PFSK-1 (cell line): ENCODE measurements at regions not wholly inside any gene's neighbourhood (a gene's known extent, or its start where the extent isn't known, plus 50 kb on each side); places are given as distances from the start of the nearest gene placed in this dataset.

Experiments used
- FOXP2 ChIP-seq: optimal IDR thresholded peaks from 2 replicates; pipeline ENCODE3; 2011; ENCODE audit warnings: borderline replicate concordance, control low read depth, inconsistent platforms; ENCODE audit not compliant: insufficient read depth; ENCODE audit errors: extremely low read length, extremely low read depth
- POLR2AphosphoS5 ChIP-seq: IDR thresholded peaks from 2 replicates; pipeline ENCODE4 v1.6.1; 2012; ENCODE audit warnings: low read depth, mild to moderate bottlenecking, control low read depth, low read length, moderate library complexity
- REST ChIP-seq, 2 experiments: IDR thresholded peaks; 2 replicates each; pipeline versions ENCODE4 v1.6.1 to v1.8.0; 2011 to 2012; ENCODE audit warnings: low read depth in 2 of 2, low read length in 2 of 2, control low read depth in 1 of 2, inconsistent platforms in 1 of 2, mild to moderate bottlenecking in 1 of 2, moderate library complexity in 1 of 2; ENCODE audit not compliant: insufficient read depth in 1 of 2
- SIN3A ChIP-seq: IDR thresholded peaks from 2 replicates; pipeline ENCODE4 v1.6.1; 2012; ENCODE audit warnings: mild to moderate bottlenecking, low read length, moderate library complexity, borderline replicate concordance; ENCODE audit not compliant: insufficient read depth
- TAF1 ChIP-seq: IDR thresholded peaks from 2 replicates; pipeline ENCODE4 v1.6.1; 2012; ENCODE audit warnings: low read length, control low read depth, borderline replicate concordance; ENCODE audit not compliant: insufficient read depth

GRCh38 chr5:57911438-57911837 lies 428.8 kb upstream of the ACTBL2 start:
- no peak for TF ChIP-seq FOXP2
- no peak for TF ChIP-seq REST (IDR thresholded peaks at IDR 0.05; ENCODE audit: insufficient read depth in 1 of 2, low read depth in 2 of 2, low read length in 2 of 2)
- no peak for TF ChIP-seq SIN3A
- TF ChIP-seq POLR2AphosphoS5: no peak
- no peak for TF ChIP-seq TAF1

GRCh38 chr5:57906671-57907070 lies 424.1 kb upstream of the ACTBL2 start:
- no peak for TF ChIP-seq FOXP2
- TF ChIP-seq POLR2AphosphoS5: no peak

- TF ChIP-seq REST (IDR thresholded peaks at IDR 0.05; ENCODE audit: insufficient read depth in 1 of 2, low read depth in 2 of 2, low read length in 2 of 2): no peak
- no peak for TF ChIP-seq POLR2AphosphoS5
Observed at GRCh38 chr5:57903458-57903857, 420.8 kb upstream of the ACTBL2 start.

DNA sequence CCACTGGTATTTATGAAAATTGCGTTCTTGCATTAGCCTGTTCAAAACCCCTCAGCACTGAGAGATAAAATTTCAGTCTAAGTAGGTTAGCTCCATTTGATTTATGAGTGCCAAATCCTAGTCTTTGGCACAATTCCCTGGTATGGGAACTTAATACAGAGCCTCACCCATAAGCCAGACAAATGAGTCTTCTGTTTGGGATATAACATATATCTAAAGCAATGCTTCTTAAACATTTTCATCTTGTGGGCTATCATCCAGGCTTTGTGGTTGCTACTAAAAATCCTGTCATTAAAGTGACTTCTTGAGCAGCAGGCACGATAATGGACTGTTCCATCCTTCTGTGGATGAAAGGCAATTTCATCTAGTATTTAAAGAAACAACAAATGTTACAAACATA lies 419.5 kb upstream of the ACTBL2 start:
- TF ChIP-seq POLR2AphosphoS5: no peak
- no peak for TF ChIP-seq TAF1
- no peak for TF ChIP-seq REST (IDR thresholded peaks at IDR 0.05; ENCODE audit: insufficient read depth in 1 of 2, low read depth in 2 of 2, low read length in 2 of 2)
- no peak for TF ChIP-seq SIN3A

- TF ChIP-seq SIN3A (no peak), FOXP2 (no peak), REST (IDR thresholded peaks at IDR 0.05; ENCODE audit: insufficient read depth in 1 of 2, low read depth in 2 of 2, low read length in 2 of 2) (no peak), TAF1 (no peak), POLR2AphosphoS5 (no peak)
Observed at GRCh38 chr5:57900381-57900944, 417.9 kb upstream of the ACTBL2 start.
